HCT116 (cell line): ENCODE measurements at regions not wholly inside any gene's neighbourhood (a gene's known extent, or its start where the extent isn't known, plus 50 kb on each side); places are given as distances from the start of the nearest gene placed in this dataset.

Source experiments
- CTCF ChIP-seq, 3 experiments: fragments of 200-600 bp in 1 of 3; sonication (generic) in 1 of 3; IDR thresholded peaks in 2 of 3; conservative IDR thresholded peaks in 1 of 3; 2 replicates each; pipeline ENCODE4 v1.5.1; 2012 to 2017; ENCODE audit warnings: low read depth in 2 of 3, low read length in 2 of 3, antibody characterized with exemption in 1 of 3, borderline replicate concordance in 1 of 3, control low read depth in 1 of 3, mild to moderate bottlenecking in 1 of 3, mixed read lengths in 1 of 3, mixed run types in 1 of 3, moderate library complexity in 1 of 3; ENCODE audit not compliant: insufficient read depth in 1 of 3
- EZH2 ChIP-seq: fragments of 200-600 bp; sonication (generic); IDR thresholded peaks from 2 replicates; pipeline ENCODE4 v1.6.1; 2017; ENCODE audit warnings: antibody characterized with exemption, mixed run types
- MAX ChIP-seq: IDR thresholded peaks from 2 replicates; pipeline ENCODE4 v1.6.1; 2012
- POLR2A ChIP-seq: IDR thresholded peaks from 2 replicates; pipeline ENCODE4 v1.7.0; 2011; ENCODE audit warnings: borderline replicate concordance; ENCODE audit not compliant: insufficient read depth, insufficient read length; ENCODE audit errors: extremely low read depth
- RAD21 ChIP-seq: IDR thresholded peaks from 2 replicates; pipeline ENCODE4 v1.6.1; 2012; ENCODE audit warnings: low read depth, mild to moderate bottlenecking
- SIN3A ChIP-seq: IDR thresholded peaks from 2 replicates; pipeline ENCODE4 v1.6.1; 2012; ENCODE audit warnings: low read depth
- SP1 ChIP-seq: IDR thresholded peaks from 2 replicates; pipeline ENCODE4 v1.6.1; 2012; ENCODE audit warnings: low read depth
- ZBTB33 ChIP-seq: IDR thresholded peaks from 2 replicates; pipeline ENCODE4 v1.6.1; 2011; ENCODE audit warnings: mild to moderate bottlenecking, low read length, moderate library complexity; ENCODE audit not compliant: insufficient replicate concordance; ENCODE audit errors: extremely low read depth

- TF ChIP-seq MAX (no peak), RAD21 (no peak), SIN3A (no peak), CTCF (IDR thresholded peaks at IDR 0.05 in 2 of 3, conservative IDR thresholded peaks at IDR 0.05 in 1 of 3; ENCODE audit: borderline replicate concordance in 1 of 3, insufficient read depth in 1 of 3, low read depth in 2 of 3, low read length in 2 of 3) (no peak), SP1 (no peak), POLR2A (no peak), EZH2 (no peak), ZBTB33 (no peak)
These were observed 353.4 kb downstream of the STIM2 start for GRCh38 chr4:27214010-27214409.
